Neural progenitor cell (in vitro differentiated cells): ENCODE measurements at regions not wholly inside any gene's neighbourhood (a gene's known extent, or its start where the extent isn't known, plus 50 kb on each side); places are given as distances from the start of the nearest gene placed in this dataset.
A peak's percentile ranks its signal among the peaks of the same experiment; 100 is the strongest.

Source experiments
- DNase-seq: peaks from one replicate; pipeline ENCODE4 v3.0.0-alpha.2; 2016; ENCODE audit warnings: low spot score
- H2AFZ ChIP-seq: fragments of 200-600 bp; sonication (generic); replicated peaks from 2 replicates; pipeline ENCODE4 v1.6.1; 2016; ENCODE audit warnings: antibody characterized with exemption
- H3F3A ChIP-seq: fragments of 200-600 bp; sonication (generic); 2 replicates; pipeline ENCODE4 v1.6.1; 2016; ENCODE audit warnings: antibody characterized with exemption, low read depth
- H3K27ac ChIP-seq: fragments of 200-600 bp; sonication (generic); 2 replicates; pipeline ENCODE4 v1.5.1; 2016; ENCODE audit warnings: mild to moderate bottlenecking
- H3K27me3 ChIP-seq: fragments of 200-600 bp; sonication (generic); 2 replicates; pipeline ENCODE4 v1.6.1; 2016; ENCODE audit warnings: mild to moderate bottlenecking, moderate library complexity
- H3K36me3 ChIP-seq: fragments of 200-600 bp; sonication (generic); 2 replicates; pipeline ENCODE4 v1.5.1; 2016
- H3K4me1 ChIP-seq: fragments of 200-600 bp; sonication (generic); 2 replicates; pipeline ENCODE4 v1.6.1; 2016; ENCODE audit warnings: mixed run types
- H3K4me2 ChIP-seq: fragments of 200-600 bp; sonication (generic); 2 replicates; pipeline ENCODE4 v1.6.1; 2016
- H3K4me3 ChIP-seq: fragments of 200-600 bp; sonication (generic); 2 replicates; pipeline ENCODE4 v1.5.1; 2016
- H3K79me2 ChIP-seq: fragments of 200-600 bp; sonication (generic); 2 replicates; pipeline ENCODE4 v1.6.1; 2016; ENCODE audit warnings: low read depth
- H3K9ac ChIP-seq: fragments of 200-600 bp; sonication (generic); 2 replicates; pipeline ENCODE4 v1.6.1; 2016
- H3K9me3 ChIP-seq: fragments of 200-600 bp; sonication (generic); 2 replicates; pipeline ENCODE4 v1.5.1; 2016; ENCODE audit warnings: low read depth
- H4K20me1 ChIP-seq: fragments of 200-600 bp; sonication (generic); 2 replicates; pipeline ENCODE4 v1.6.1; 2016; ENCODE audit warnings: low read depth
- H3K27ac Mint-ChIP-seq: 3 replicates; pipeline ENCODE4 v1.8.0; 2021; ENCODE audit warnings: mixed read lengths
- H3K27me3 Mint-ChIP-seq: 2 replicates; pipeline ENCODE4 v1.8.0; 2022; ENCODE audit warnings: low read depth, mild to moderate bottlenecking, inconsistent platforms, moderate library complexity, mixed read lengths; ENCODE audit not compliant: insufficient read depth
- H3K36me3 Mint-ChIP-seq: 3 replicates; pipeline ENCODE4 v1.8.0; 2021; ENCODE audit warnings: mixed read lengths
- H3K4me1 Mint-ChIP-seq: 3 replicates; pipeline ENCODE4 v1.8.0; 2021; ENCODE audit warnings: mixed read lengths
- H3K4me3 Mint-ChIP-seq: 3 replicates; pipeline ENCODE4 v1.8.0; 2021; ENCODE audit warnings: mild to moderate bottlenecking, moderate library complexity, mixed read lengths
- H3K9me3 Mint-ChIP-seq: 3 replicates; pipeline ENCODE4 v1.8.0; 2020; ENCODE audit warnings: mixed read lengths
- CTCF ChIP-seq: fragments of 200-600 bp; sonication (generic); IDR thresholded peaks from 2 replicates; pipeline ENCODE4 v1.5.1; 2017; ENCODE audit warnings: antibody characterized with exemption, mild to moderate bottlenecking
- EZH2 ChIP-seq: fragments of 200-600 bp; sonication (generic); IDR thresholded peaks from 2 replicates; pipeline ENCODE4 v1.6.1; 2017; ENCODE audit warnings: antibody characterized with exemption, mild to moderate bottlenecking, moderate library complexity
- EZH2phosphoT487 ChIP-seq: fragments of 200-600 bp; sonication (generic); IDR thresholded peaks from 2 replicates; pipeline ENCODE4 v1.6.1; 2017; ENCODE audit warnings: antibody characterized with exemption

- Mint-ChIP-seq H3K27me3 (peaks cover 8% of the 10 kb centered on the region), H3K36me3 (no peaks in the 10 kb centered on the region), H3K4me1 (peaks cover 60% of the 10 kb centered on the region), H3K4me3 (no peak overlapping the region), H3K27ac (no peak overlapping the region), H3K9me3 (peaks cover 3% of the 10 kb centered on the region)
- Histone ChIP-seq H3K4me3 (no peak overlapping the region), H3K27me3 (no peaks in the 10 kb centered on the region), H2AFZ (no peak overlapping the region), H3F3A (peaks cover 20% of the 10 kb centered on the region), H3K27ac (no peak overlapping the region), H3K4me1 (peaks cover 32% of the 10 kb centered on the region), H3K9ac (no peak overlapping the region), H4K20me1 (no peaks in the 10 kb centered on the region), H3K9me3 (no peaks in the 10 kb centered on the region), H3K79me2 (no peaks in the 10 kb centered on the region), H3K4me2 (no peak overlapping the region), H3K36me3 (no peaks in the 10 kb centered on the region)
- TF ChIP-seq CTCF (no peak), EZH2 (no peak), EZH2phosphoT487 (no peak)
- no peak for DNase-seq
These were observed 353.4 kb upstream of the TBL1XR1 start for GRCh38 chr3:177550667-177551066.

- Histone ChIP-seq H2AFZ (no peak overlapping the region), H3K9me3 (no peaks in the 10 kb centered on the region), H3K4me2 (no peak overlapping the region), H3K9ac (no peak overlapping the region), H3F3A (peaks cover 25% of the 10 kb centered on the region), H3K27me3 (no peaks in the 10 kb centered on the region), H3K4me1 (peaks cover 39% of the 10 kb centered on the region), H3K4me3 (no peak overlapping the region), H3K36me3 (no peaks in the 10 kb centered on the region), H4K20me1 (no peaks in the 10 kb centered on the region), H3K27ac (no peak overlapping the region), H3K79me2 (no peaks in the 10 kb centered on the region)
- H3K27ac Mint-ChIP-seq: peak overlapping the region; percentile 3
- H3K36me3 Mint-ChIP-seq: no peaks in the 10 kb centered on the region
- no peaks in the 10 kb centered on the region for H3K9me3 Mint-ChIP-seq
- H3K27me3 Mint-ChIP-seq: peaks cover 9% of the 10 kb centered on the region
- H3K4me1 Mint-ChIP-seq: peaks cover 63% of the 10 kb centered on the region
- TF ChIP-seq EZH2: no peak
- TF ChIP-seq CTCF: no peak
- TF ChIP-seq EZH2phosphoT487: no peak
- H3K4me3 Mint-ChIP-seq: peak overlapping the region; percentile 44
- DNase-seq: no peak
These were observed 354.2 kb upstream of the TBL1XR1 start for GRCh38 chr3:177551431-177551836.

GRCh38 chr3:177552051-177552450, 354.8 kb upstream of the TBL1XR1 start:
- Histone ChIP-seq H3K4me3 (no peak overlapping the region), H3K4me2 (peak overlapping the region; percentile 43), H2AFZ (no peak overlapping the region), H3F3A (peaks cover 25% of the 10 kb centered on the region), H3K79me2 (no peaks in the 10 kb centered on the region), H3K9ac (no peak overlapping the region), H3K27me3 (no peaks in the 10 kb centered on the region), H3K27ac (peak overlapping the region; percentile 14), H3K4me1 (peaks cover 43% of the 10 kb centered on the region), H4K20me1 (no peaks in the 10 kb centered on the region), H3K36me3 (no peaks in the 10 kb centered on the region), H3K9me3 (no peaks in the 10 kb centered on the region)
- no peak for DNase-seq
- Mint-ChIP-seq H3K4me3 (no peak overlapping the region), H3K27ac (peak overlapping the region; percentile 82), H3K36me3 (no peaks in the 10 kb centered on the region), H3K27me3 (peaks cover 12% of the 10 kb centered on the region), H3K4me1 (peaks cover 68% of the 10 kb centered on the region), H3K9me3 (no peaks in the 10 kb centered on the region)
- TF ChIP-seq CTCF (no peak), EZH2 (no peak), EZH2phosphoT487 (no peak)
